Neural cell (in vitro differentiated cells): ENCODE measurements at regions not wholly inside any gene's neighbourhood (a gene's known extent, or its start where the extent isn't known, plus 50 kb on each side); places are given as distances from the start of the nearest gene placed in this dataset.

ENCODE experiments used
- CTCF ChIP-seq: fragments of 450-650 bp; IDR thresholded peaks from 2 replicates; pipeline ENCODE4 v1.5.1; 2014; ENCODE audit warnings: antibody characterized with exemption, mild to moderate bottlenecking, moderate library complexity; ENCODE audit not compliant: poor library complexity, severe bottlenecking
- EP300 ChIP-seq: fragments of 450-650 bp; conservative IDR thresholded peaks from 2 replicates; pipeline ENCODE4 v1.6.1; 2014; ENCODE audit warnings: antibody characterized with exemption, mild to moderate bottlenecking, moderate library complexity; ENCODE audit not compliant: poor library complexity, severe bottlenecking
- RAD21 ChIP-seq: fragments of 450-650 bp; conservative IDR thresholded peaks from 2 replicates; pipeline ENCODE4 v1.6.1; 2014; ENCODE audit warnings: antibody characterized with exemption, mild to moderate bottlenecking, moderate library complexity
- SMC3 ChIP-seq: fragments of 450-650 bp; conservative IDR thresholded peaks from 2 replicates; pipeline ENCODE4 v1.6.1; 2014; ENCODE audit warnings: antibody characterized with exemption, mild to moderate bottlenecking, moderate library complexity; ENCODE audit not compliant: poor library complexity

GRCh38 chr13:61148691-61149315 is 266.8 kb downstream of the PCDH20 start:
- no peak for TF ChIP-seq CTCF
- TF ChIP-seq RAD21, result no peak
- no peak for TF ChIP-seq EP300
- no peak for TF ChIP-seq SMC3
